ENCODE measurements at regions not wholly inside any gene's neighbourhood (a gene's known extent, or its start where the extent isn't known, plus 50 kb on each side); places are given as distances from the start of the nearest gene placed in this dataset.

GRCh38 chr1:17892225-17892624, 137.1 kb downstream of the ACTL8 start:
- Histone ChIP-seq H4K5ac (ENCODE audit: insufficient read length, low read depth, low read length) (no peak overlapping the region), H3K4me2 (ENCODE audit: insufficient read depth, insufficient read length, low read length) (no peak overlapping the region), H3K27ac (ENCODE audit: insufficient read length, low read depth, low read length) (no peak overlapping the region), H2BK20ac (ENCODE audit: low read depth, low read length, poor library complexity, severe bottlenecking) (no peak overlapping the region), H3K79me1 (ENCODE audit: insufficient read depth, low read depth, low read length, poor library complexity, severe bottlenecking) (no peaks in the 10 kb centered on the region), H3K56ac (ENCODE audit: insufficient read length, low read depth, low read length) (no peak overlapping the region), H3K23me2 (ENCODE audit: insufficient read length, low read depth, low read length, poor library complexity, severe bottlenecking) (no peaks in the 10 kb centered on the region), H4K8ac (replicated peaks; ENCODE audit: insufficient read length, low read depth, low read length) (no peak overlapping the region), H3K23ac (ENCODE audit: insufficient read length, low read depth, low read length) (no peak overlapping the region), H2AFZ (ENCODE audit: low read length) (no peak overlapping the region), H3K14ac (ENCODE audit: insufficient read depth, low read length) (no peak overlapping the region), H3K4me1 (ENCODE audit: insufficient read depth, low read length) (no peaks in the 10 kb centered on the region), H3K79me2 (ENCODE audit: insufficient read depth, low read length) (no peaks in the 10 kb centered on the region), H4K91ac (ENCODE audit: insufficient read length, low read depth, low read length) (no peak overlapping the region), H3K4ac (ENCODE audit: low read depth, low read length) (no peak overlapping the region), H3K18ac (ENCODE audit: insufficient read length, low read depth, low read length) (no peak overlapping the region), H4K20me1 (ENCODE audit: control insufficient read depth, insufficient read depth, insufficient read length) (no peaks in the 10 kb centered on the region), H2BK5ac (ENCODE audit: insufficient read length, low read length) (no peak overlapping the region), H3K27me3 (ENCODE audit: insufficient read depth, low read length) (no peaks in the 10 kb centered on the region; the same call in 1 of the 2 replicates), H2BK120ac (ENCODE audit: low read depth, low read length, poor library complexity, severe bottlenecking) (no peak overlapping the region), H2AK5ac (ENCODE audit: insufficient read length, low read length) (no peak overlapping the region), H3K9ac (ENCODE audit: extremely low read depth, insufficient read length, low read length) (no peak overlapping the region), H3T11ph (ENCODE audit: low read length) (no peak overlapping the region), H3K9me3 (ENCODE audit: control insufficient read depth, low read depth, low read length) (no peaks in the 10 kb centered on the region), H2BK15ac (ENCODE audit: low read depth, low read length) (no peak overlapping the region), H2BK12ac (ENCODE audit: insufficient read length, low read depth, low read length) (no peak overlapping the region)
- no peak for DNase-seq
- WGBS (ENCODE audit: extremely low coverage, insufficient read length, low lambda C conversion rate): no CpG with 5 or more reads among the region's 8 CpGs
- no peak for TF ChIP-seq CTCF (conservative IDR thresholded peaks at IDR 0.05)
- Mint-ChIP-seq H3K27ac (no peak overlapping the region), H3K27me3 (ENCODE audit: low read depth) (peaks cover 42% of the 10 kb centered on the region), H3K9me3 (no peaks in the 10 kb centered on the region), H3K36me3 (ENCODE audit: insufficient read depth in 1 of 3, low read depth in 3 of 3) (no peaks in the 10 kb centered on the region), H3K4me1 (peaks cover 0 to 8% of the 10 kb centered on the region in 2 experiments; a peak in 2 of 4 replicates), H3K4me3 (no peak overlapping the region)

All from H9 (cell line).